HG03097 (cell line): ENCODE measurements at regions not wholly inside any gene's neighbourhood (a gene's known extent, or its start where the extent isn't known, plus 50 kb on each side); places are given as distances from the start of the nearest gene placed in this dataset.
"Not testable (repeated sequence)": the region's sequence is repeated elsewhere in the genome, so short reads cannot be mapped to it uniquely, and the experiment has no call there.

Experiments
- ATAC-seq: cut with Tn5 transposase; IDR thresholded peaks from one replicate; pipeline ENCODE4 v1.9.1; 2021; ENCODE audit not compliant: unreplicated experiment, low FRiP score

GRCh38 chr2:47653902-47654789, 83.4 kb upstream of the KCNK12 start:
- ATAC-seq: no peak

- ATAC-seq: no peak
Measured at GRCh38 chr2:47653036-47653435, 82.3 kb upstream of the KCNK12 start.

DNA sequence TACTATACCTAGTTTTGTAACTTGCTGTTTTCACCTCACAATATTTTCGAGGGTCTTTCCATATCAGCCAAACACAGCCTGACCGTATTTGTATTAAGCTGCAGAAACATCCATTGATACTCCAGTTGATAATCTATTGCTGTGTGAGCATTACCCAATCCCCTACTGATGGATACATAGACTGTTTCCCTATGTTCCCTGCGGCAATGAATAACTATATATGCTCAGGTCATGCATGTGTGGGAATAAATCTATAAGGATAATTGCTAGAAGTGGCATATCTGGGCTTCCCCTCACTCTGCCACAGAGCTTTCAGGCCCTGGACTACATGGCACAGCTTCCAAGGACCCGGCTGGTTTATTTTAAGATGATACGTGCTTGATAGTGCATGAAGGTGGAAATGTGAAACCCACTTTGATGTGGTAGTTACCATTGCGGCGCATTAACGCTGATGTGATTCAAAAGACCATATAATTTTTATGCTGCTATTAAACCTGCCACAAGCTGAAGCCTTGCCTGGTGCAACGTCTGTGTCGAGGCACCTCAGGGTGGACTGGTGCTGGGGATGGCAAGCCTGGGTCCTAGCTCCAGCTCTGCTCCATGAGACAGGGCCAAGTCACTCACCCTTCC, 81.4 kb upstream of the KCNK12 start:
- ATAC-seq: no peak

GRCh38 chr2:47651296-47651695, 80.5 kb upstream of the KCNK12 start:
- ATAC-seq: no peak

DNA sequence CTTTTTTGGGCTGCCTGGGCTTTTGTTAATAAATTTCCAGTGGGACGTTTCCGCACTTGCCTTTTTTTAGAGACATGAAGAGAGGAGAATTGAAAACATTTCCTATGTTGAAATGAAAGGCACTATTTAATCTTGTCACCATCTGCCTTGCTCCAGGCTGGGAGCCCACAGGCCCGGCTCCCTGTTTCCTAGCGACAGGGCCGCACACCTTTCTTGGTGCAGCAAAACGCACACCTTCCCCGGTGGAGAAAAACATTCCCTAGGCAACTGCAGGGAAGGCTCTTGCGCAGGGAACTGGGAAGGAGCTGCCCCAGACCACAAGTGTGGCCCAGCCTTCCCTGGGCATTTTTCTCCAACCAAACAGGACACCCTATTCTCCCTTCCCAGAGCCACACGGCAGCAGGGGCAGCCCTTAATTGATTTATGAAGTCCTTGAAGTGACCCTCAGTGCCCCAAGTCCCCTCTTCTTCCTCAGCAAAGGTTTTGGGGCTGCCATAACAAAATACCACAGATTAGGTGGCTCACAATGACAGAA, 79.3 kb upstream of the KCNK12 start:
- no peak for ATAC-seq

GRCh38 chr2:47645246-47645645, 74.5 kb upstream of the KCNK12 start:
- ATAC-seq: no peak

GRCh38 chr2:47644351-47644750, 73.6 kb upstream of the KCNK12 start:
- no peak for ATAC-seq

- ATAC-seq: no peak
Measured at GRCh38 chr2:47641366-47641765, 70.6 kb upstream of the KCNK12 start.

- no peak for ATAC-seq
Measured at GRCh38 chr2:47640356-47640755, 69.6 kb upstream of the KCNK12 start.

DNA sequence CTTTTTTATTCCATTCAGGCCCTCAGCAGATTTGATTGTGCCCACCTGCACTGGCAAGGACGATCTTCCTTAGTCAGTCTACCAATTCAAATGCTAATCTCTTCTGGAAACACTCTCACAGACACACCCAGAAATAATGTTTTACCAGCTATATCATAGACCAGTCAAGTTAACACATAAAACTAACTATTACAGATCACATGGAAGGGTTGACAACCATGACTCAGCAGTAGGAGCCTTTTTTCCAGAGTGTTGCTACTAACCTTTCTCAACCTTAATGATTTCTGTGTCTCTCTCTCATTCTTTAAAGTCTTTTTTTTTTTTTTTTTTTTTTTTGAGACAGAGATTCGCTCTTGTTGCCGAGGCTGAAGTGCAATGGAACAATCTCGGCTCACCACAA, 68.7 kb upstream of the KCNK12 start:
- ATAC-seq: no peak

DNA sequence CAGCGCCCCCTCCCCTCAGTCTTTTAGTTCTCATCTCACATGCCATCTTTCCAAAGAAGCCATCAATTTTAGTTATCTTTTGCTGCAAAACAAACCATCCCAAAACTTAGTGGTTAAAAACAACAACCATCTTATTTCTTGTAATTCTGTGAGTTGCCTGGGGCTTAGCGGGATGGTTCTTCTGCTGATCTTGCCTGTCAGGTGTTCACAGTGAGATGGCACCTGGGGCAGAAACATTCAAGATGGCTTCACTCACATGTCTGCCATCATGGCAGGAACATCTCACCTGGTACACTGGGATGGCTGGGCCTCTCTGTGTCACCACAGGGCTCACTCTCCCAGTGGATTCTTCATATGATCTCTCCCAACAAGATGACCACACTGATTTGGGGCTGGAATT, 67.6 kb upstream of the KCNK12 start:
- no peak for ATAC-seq

- ATAC-seq: no peak
Measured at GRCh38 chr2:47636596-47637264, 65.9 kb upstream of the KCNK12 start.

DNA sequence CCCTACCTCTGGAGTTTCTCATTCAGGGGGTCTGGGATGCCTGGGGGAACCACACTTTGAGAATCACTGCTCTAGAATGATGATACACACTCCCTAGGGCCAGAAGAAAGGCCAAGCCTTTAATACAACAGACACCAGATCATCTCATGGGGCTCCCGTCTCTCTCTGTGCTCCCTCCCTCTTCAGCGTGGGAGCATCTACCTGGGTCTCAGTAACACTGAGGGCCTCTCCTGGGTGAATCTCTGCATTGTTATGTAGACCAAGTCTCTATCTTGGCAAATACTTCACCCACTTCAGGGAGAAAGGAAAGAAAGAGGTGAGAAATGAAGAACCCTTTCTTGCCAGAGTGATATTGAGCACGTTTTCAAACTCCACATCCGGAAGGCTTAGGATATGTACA, 65.4 kb upstream of the KCNK12 start:
- ATAC-seq: no peak

DNA sequence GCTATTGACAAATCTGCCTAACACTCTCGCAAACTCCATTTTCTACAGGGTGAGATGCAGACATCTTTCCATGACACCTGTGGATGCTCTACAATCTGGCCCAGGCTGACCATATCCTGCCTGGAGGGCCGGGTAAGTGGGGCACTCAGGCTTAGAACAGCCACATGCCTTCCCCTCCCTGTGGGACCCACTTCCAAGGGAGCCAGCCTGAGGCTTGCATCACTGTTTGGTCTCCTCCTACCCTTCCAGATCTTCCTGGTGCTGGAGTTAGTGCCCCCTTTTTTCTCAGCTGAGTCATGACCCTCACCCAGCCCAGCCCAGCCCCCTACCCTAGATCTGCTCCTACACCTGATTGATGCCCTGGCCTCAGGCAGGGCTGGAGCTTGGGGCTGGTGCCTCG, 62.0 kb upstream of the KCNK12 start:
- no peak for ATAC-seq

- no peak for ATAC-seq
Measured at GRCh38 chr2:47631792-47632398, 61.1 kb upstream of the KCNK12 start.

GRCh38 chr2:47631306-47631705, 60.5 kb upstream of the KCNK12 start:
- ATAC-seq: no peak

DNA sequence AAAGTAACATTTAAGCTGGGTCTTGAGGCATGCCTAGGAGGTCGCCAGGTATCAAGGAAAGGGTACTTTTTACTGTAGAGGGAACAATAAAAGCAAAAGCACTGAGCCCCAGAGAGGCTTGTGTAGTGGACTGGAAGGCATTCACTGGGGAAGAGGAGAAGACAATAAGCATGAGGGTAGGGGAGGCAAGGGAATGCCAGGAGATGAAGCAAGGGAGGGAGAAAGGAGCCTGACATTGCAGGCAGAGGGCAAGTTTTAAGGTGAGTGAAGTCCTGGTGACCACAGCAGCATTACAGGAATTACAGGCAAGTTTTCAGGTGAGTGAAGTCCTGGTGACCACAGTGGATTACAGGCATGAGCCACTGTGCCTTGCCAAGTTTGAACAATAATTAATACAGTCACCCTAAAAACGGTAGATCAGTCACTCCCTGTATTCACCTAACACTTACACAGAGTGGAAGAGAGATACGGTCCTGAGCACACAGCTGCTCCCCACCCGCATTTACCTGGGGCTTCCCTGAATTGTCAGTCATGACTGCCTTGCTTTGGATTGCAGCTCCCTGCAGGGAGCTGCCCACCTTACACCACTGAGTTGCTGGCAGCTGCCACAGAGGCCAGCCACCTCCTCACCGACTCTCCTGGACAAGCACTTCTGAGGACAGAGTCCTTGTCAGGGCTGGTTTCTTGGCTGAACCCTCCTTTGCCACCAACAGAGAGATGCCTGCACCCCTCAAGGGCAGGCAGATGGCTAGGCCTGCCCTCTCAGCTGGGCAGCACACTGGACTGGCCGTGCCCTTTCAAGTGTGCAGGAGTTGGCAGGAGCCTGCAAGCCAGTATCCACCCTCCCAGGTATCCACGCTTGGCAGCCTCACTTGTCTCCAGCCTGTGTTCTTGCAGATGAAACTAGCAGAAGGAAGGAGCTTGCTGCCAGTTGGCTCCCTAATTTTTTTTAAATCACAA, 59.0 kb upstream of the KCNK12 start:
- ATAC-seq: no peak

- no peak for ATAC-seq
Measured at GRCh38 chr2:47628904-47629303, 58.1 kb upstream of the KCNK12 start.

GRCh38 chr2:47626664-47627063, 55.9 kb upstream of the KCNK12 start:
- ATAC-seq: no peak

DNA sequence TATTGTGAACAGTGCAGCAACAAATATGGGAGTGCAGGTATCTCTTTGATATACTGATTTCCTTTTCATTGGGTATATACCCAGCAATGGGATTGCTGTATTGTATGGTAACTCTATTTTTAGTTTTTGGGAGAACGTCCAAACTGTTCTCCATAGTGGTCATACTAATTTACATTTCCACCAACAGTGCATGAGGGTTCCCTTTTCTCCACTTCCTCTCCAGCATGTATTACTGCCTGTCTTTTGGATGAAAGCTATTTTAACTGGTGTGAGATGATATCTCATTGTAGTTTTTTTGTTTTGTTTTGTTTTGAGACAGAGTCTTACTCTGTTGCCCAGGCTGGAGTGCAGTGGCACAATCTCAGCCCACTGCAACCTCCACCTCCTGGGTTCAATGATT, 52.4 kb upstream of the KCNK12 start:
- ATAC-seq: not testable (repeated sequence)
